ENCODE measurements at regions not wholly inside any gene's neighbourhood (a gene's known extent, or its start where the extent isn't known, plus 50 kb on each side); places are given as distances from the start of the nearest gene placed in this dataset.

- TF ChIP-seq BHLHE40 (IDR thresholded peaks at IDR 0.05; ENCODE audit: borderline replicate concordance) (no peak), FOXM1 (IDR thresholded peaks at IDR 0.05; ENCODE audit: borderline replicate concordance) (no peak), FOXK2 (IDR thresholded peaks at IDR 0.05) (no peak), FOXA1 (IDR thresholded peaks at IDR 0.05) (no peak), TARDBP (IDR thresholded peaks at IDR 0.05) (no peak), ARNT (IDR thresholded peaks at IDR 0.05) (no peak), SUZ12 (IDR thresholded peaks at IDR 0.05) (no peak), PKNOX1 (IDR thresholded peaks at IDR 0.05) (no peak), SP1 (IDR thresholded peaks at IDR 0.05) (no peak), NFRKB (IDR thresholded peaks at IDR 0.05) (no peak), L3MBTL2 (conservative IDR thresholded peaks at IDR 0.05) (no peak)
Measured at GRCh38 chr5:163260961-163261360, 176.4 kb upstream of the CCNG1 start.

Measured in HEK293T (cell line).